Tibial artery (tissue), 4 donors: ENCODE measurements at regions not wholly inside any gene's neighbourhood (a gene's known extent, or its start where the extent isn't known, plus 50 kb on each side); places are given as distances from the start of the nearest gene placed in this dataset.

Source experiments
- DNase-seq, 2 donors: peaks; one replicate each; pipeline ENCODE4 v3.0.0-alpha.2; 2019
- H3K27ac ChIP-seq, 2 donors: fragments of 200-600 bp; sonication (generic) in 1 of 2; 1 replicate in 1 of 2; 2 replicates in 1 of 2; pipeline ENCODE4 v1.5.1; 2018 to 2019; ENCODE audit warnings: mild to moderate bottlenecking in 1 of 2
- H3K27me3 ChIP-seq, 2 donors: fragments of 200-600 bp; sonication (generic) in 1 of 2; one replicate each; pipeline versions ENCODE4 v1.5.1 to v1.6.0; 2016 to 2019
- H3K36me3 ChIP-seq, 3 donors: fragments of 200-600 bp; sonication (generic) in 2 of 3; one replicate each; pipeline ENCODE4 v1.5.1; 2016 to 2019; ENCODE audit warnings: mild to moderate bottlenecking in 2 of 3
- H3K4me1 ChIP-seq, 4 donors: fragments of 200-600 bp; sonication (generic) in 2 of 4; 1 replicate in 3 of 4; 2 replicates in 1 of 4; pipeline ENCODE4 v1.5.1; 2016 to 2019
- H3K4me3 ChIP-seq, 2 donors: fragments of 200-600 bp; sonication (generic) in 1 of 2; 1 replicate in 1 of 2; 2 replicates in 1 of 2; pipeline ENCODE4 v1.5.1; 2018 to 2019; ENCODE audit warnings: mild to moderate bottlenecking in 2 of 2
- H3K9me3 ChIP-seq, 3 donors: fragments of 200-600 bp; sonication (generic) in 1 of 3; one replicate each; pipeline ENCODE4 v1.5.1; 2016 to 2019
- intact Hi-C: fragments of 100-400 bp; cut with DNase I; formaldehyde crosslinking; loops from one replicate; pipeline ENCODE4 v1.15.0; 2023; ENCODE audit warnings: low total_unique reads
- TF ChIP-seq, protein P1 (sequence below), 2 experiments: fragments of 200-600 bp in 1 of 2; fragments of 450-650 bp in 1 of 2; IDR thresholded peaks; one replicate each; pipeline ENCODE4 v1.5.1; 2017 to 2019; ENCODE audit warnings: antibody characterized with exemption in 2 of 2, mild to moderate bottlenecking in 1 of 2, moderate library complexity in 1 of 2

DNA sequence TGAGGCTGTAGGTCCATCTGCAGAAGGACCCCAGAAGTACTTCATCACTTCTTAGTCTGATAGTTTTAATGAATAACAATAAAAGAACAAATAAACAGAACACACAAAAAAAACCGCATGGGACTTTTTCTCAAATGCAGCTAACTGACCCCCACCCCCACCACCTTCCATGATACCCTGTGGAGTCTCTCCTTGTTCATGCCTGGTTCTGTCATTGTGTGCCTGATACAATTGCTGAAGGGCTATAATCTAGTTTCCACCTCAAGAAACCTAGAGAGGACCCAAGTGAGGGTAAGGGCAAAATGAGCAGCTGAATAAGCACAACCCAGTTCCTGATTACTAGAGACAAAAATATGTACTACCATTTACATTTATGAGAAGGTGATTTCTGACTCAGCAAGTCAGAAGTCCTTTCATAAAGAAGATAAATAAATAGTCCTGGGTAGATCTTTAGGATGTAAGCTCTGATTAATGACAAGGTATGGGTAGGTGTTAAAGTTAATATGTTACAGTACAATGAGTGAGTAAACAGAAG, 155.1 kb downstream of the TMA16 start:
- no peaks in the 10 kb centered on the region for H3K4me1 ChIP-seq
- no peaks in the 10 kb centered on the region for H3K36me3 ChIP-seq
- peaks cover 0 to 7% (median 6%) of the 10 kb centered on the region in 3 donors for H3K9me3 ChIP-seq
- DNase-seq, result no peak
- no peak overlapping the region for H3K27ac ChIP-seq
- intact Hi-C loops, result no loop called here
- H3K4me3 ChIP-seq, result no peak overlapping the region
- TF ChIP-seq, protein P1, sequence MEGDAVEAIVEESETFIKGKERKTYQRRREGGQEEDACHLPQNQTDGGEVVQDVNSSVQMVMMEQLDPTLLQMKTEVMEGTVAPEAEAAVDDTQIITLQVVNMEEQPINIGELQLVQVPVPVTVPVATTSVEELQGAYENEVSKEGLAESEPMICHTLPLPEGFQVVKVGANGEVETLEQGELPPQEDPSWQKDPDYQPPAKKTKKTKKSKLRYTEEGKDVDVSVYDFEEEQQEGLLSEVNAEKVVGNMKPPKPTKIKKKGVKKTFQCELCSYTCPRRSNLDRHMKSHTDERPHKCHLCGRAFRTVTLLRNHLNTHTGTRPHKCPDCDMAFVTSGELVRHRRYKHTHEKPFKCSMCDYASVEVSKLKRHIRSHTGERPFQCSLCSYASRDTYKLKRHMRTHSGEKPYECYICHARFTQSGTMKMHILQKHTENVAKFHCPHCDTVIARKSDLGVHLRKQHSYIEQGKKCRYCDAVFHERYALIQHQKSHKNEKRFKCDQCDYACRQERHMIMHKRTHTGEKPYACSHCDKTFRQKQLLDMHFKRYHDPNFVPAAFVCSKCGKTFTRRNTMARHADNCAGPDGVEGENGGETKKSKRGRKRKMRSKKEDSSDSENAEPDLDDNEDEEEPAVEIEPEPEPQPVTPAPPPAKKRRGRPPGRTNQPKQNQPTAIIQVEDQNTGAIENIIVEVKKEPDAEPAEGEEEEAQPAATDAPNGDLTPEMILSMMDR (IDR thresholded peaks at IDR 0.05), result no peak
- no peaks in the 10 kb centered on the region for H3K27me3 ChIP-seq

DNA sequence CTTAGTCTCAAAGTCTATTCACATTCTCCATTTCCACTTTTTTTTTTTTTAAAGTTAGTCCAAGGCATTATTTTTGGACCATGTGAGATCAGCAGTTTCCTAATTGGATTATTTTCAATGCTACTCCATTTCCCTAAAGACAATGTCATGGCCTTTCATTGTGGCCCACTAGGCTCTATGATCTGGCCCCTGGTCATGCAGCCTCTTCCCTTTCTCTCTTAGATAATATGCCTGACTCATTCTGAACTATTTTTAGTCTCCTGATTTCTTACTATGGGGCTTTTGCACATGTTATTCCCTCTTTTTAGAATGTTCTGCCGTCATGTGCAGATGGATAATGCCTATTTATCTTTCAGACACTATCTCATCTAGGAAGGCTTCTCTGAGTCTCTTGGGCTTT, 157.3 kb downstream of the TMA16 start:
- TF ChIP-seq, protein P1 (IDR thresholded peaks at IDR 0.05), result no peak
- intact Hi-C loops, result no loop called here
- DNase-seq, result no peak

DNA sequence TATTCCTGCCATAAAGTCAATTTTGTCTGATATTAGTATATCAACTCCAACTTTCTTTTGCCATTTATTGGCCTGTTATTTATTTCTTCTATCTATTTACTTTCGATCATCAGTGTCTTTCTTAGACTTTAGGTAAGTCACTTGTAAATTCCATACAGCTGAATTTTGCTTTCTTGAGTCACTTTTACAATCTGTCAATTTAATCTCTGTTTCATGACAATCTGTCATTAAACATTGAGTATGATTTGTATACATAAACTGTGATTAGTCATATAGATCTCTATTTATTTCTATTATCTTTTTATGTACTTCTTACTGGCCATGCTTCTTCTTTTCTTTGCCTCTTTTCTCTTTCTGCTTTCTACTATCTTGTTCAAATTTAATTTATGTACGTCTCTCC, 160.1 kb downstream of the TMA16 start:
- no peak overlapping the region for H3K27ac ChIP-seq
- H3K36me3 ChIP-seq, result no peaks in the 10 kb centered on the region
- intact Hi-C loops, result no loop called here
- H3K9me3 ChIP-seq, result no peaks in the 10 kb centered on the region
- TF ChIP-seq, protein P1 (IDR thresholded peaks at IDR 0.05), result no peak
- H3K27me3 ChIP-seq, result no peaks in the 10 kb centered on the region
- no peak overlapping the region for H3K4me3 ChIP-seq
- no peak for DNase-seq
- H3K4me1 ChIP-seq, result no peaks in the 10 kb centered on the region

More for the DNA sequence above, 157.3 kb downstream of the TMA16 start:
- H3K27ac ChIP-seq, result no peak overlapping the region
- no peaks in the 10 kb centered on the region for H3K27me3 ChIP-seq
- H3K9me3 ChIP-seq, result no peaks in the 10 kb centered on the region
- no peaks in the 10 kb centered on the region for H3K4me1 ChIP-seq
- no peak overlapping the region for H3K4me3 ChIP-seq
- H3K36me3 ChIP-seq, result no peaks in the 10 kb centered on the region

DNA sequence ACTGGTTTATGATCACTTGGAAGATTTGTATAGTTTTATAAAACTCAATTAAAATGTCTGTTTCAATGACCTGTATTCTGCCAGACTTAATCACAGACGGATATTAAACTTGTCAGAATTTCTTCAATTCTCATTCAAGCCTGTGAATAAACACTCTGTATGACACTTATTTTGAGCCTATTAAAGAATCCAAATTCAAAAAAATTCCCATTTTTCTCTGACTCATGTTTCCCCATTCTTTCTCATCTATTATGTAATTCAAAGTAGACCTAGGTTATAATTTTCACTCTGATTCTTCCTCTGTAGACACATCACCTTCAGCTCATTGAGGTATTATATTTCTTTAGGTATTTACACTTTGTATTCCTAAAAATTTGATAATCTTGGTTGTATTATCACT, 166.1 kb downstream of the TMA16 start:
- no peaks in the 10 kb centered on the region for H3K9me3 ChIP-seq
- no peaks in the 10 kb centered on the region for H3K4me1 ChIP-seq
- H3K27me3 ChIP-seq, result no peaks in the 10 kb centered on the region
- no peak overlapping the region for H3K4me3 ChIP-seq
- no peak for DNase-seq
- no peak overlapping the region for H3K27ac ChIP-seq
- no peaks in the 10 kb centered on the region for H3K36me3 ChIP-seq
- intact Hi-C loops, result no loop called here
- TF ChIP-seq, protein P1 (IDR thresholded peaks at IDR 0.05), result no peak

DNA sequence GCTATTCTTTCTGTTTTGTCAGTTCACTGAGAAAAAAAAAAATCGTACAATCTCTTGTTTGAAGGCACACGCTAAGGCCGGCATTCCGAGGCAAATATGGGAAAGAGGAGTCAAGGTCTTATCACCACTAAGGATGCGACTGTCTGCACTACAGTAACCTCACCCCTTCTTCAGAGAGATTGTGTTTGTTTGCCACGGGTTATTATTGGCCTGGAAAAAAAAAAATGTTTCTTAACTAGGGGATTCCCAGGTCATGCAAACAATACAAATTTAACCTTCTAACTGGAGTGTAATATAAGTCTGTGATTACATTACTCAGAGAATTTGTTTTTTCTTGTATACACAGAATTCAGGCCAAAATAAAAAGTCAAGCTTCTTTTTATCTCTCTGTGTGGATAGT, 168.3 kb downstream of the TMA16 start:
- Histone ChIP-seq H3K9me3 (no peaks in the 10 kb centered on the region), H3K27ac (no peak overlapping the region), H3K4me1 (no peaks in the 10 kb centered on the region), H3K4me3 (no peak overlapping the region), H3K27me3 (no peaks in the 10 kb centered on the region), H3K36me3 (no peaks in the 10 kb centered on the region)
- intact Hi-C loops, result no loop called here
- TF ChIP-seq, protein P1 (IDR thresholded peaks at IDR 0.05), result no peak
- no peak for DNase-seq
